ENCODE measurements at regions not wholly inside any gene's neighbourhood (a gene's known extent, or its start where the extent isn't known, plus 50 kb on each side); places are given as distances from the start of the nearest gene placed in this dataset.

GRCh38 chr4:136917312-136918110 lies 614.8 kb downstream of the PCDH18 start:
- Mint-ChIP-seq H3K27ac (no peak overlapping the region), H3K27me3 (ENCODE audit: low read depth in 2 of 2) (no peaks in the 10 kb centered on the region), H3K4me1 (no peaks in the 10 kb centered on the region), H3K4me3 (no peak overlapping the region), H3K36me3 (peaks cover 5% of the 10 kb centered on the region), H3K9me3 (peaks cover 0 to 18% of the 10 kb centered on the region in 2 donors)
- 48% methylated on average over 5 of the region's 5 CpGs for WGBS (ENCODE audit: insufficient coverage)
- H3K27me3 ChIP-seq (ENCODE audit: control insufficient read depth, insufficient read depth, low read length): no peaks in the 10 kb centered on the region
- DNase-seq (no peak), ATAC-seq (no peak)
- H3K36me3 ChIP-seq (ENCODE audit: control insufficient read depth, insufficient read depth, low read length): no peaks in the 10 kb centered on the region
- H3K9me3 ChIP-seq (ENCODE audit: control insufficient read depth, insufficient read depth, low read length): no peaks in the 10 kb centered on the region
- no peak overlapping the region for H3K4me3 ChIP-seq (ENCODE audit: low read length)
- no peaks in the 10 kb centered on the region for H3K4me1 ChIP-seq (ENCODE audit: control insufficient read depth, insufficient read depth, low read length)
- intact Hi-C loops (cut with micrococcal nuclease): no loop called here
- no peak overlapping the region for H3K27ac ChIP-seq (ENCODE audit: low read length)
- no peak for TF ChIP-seq CTCF (IDR thresholded peaks at IDR 0.05)

- H3K27ac ChIP-seq (ENCODE audit: low read length): no peak overlapping the region
- ATAC-seq (no peak), DNase-seq (no peak)
- TF ChIP-seq CTCF (IDR thresholded peaks at IDR 0.05): no peak
- Mint-ChIP-seq H3K4me3 (no peak overlapping the region), H3K9me3 (peaks cover 0 to 15% of the 10 kb centered on the region in 2 donors), H3K27me3 (ENCODE audit: low read depth in 2 of 2) (no peaks in the 10 kb centered on the region), H3K27ac (no peak overlapping the region), H3K4me1 (no peaks in the 10 kb centered on the region), H3K36me3 (peaks cover 6% of the 10 kb centered on the region)
- intact Hi-C loops (cut with micrococcal nuclease): no loop called here
- WGBS (ENCODE audit: insufficient coverage): 87% methylated on average over 2 of the region's 3 CpGs
- no peak overlapping the region for H3K4me3 ChIP-seq (ENCODE audit: low read length)
- H3K27me3 ChIP-seq (ENCODE audit: control insufficient read depth, insufficient read depth, low read length): no peaks in the 10 kb centered on the region
- no peaks in the 10 kb centered on the region for H3K4me1 ChIP-seq (ENCODE audit: control insufficient read depth, insufficient read depth, low read length)
- no peaks in the 10 kb centered on the region for H3K9me3 ChIP-seq (ENCODE audit: control insufficient read depth, insufficient read depth, low read length)
- no peaks in the 10 kb centered on the region for H3K36me3 ChIP-seq (ENCODE audit: control insufficient read depth, insufficient read depth, low read length)
Observed at GRCh38 chr4:136909626-136910025, 622.7 kb downstream of the PCDH18 start.

- DNase-seq: no peak
- Mint-ChIP-seq H3K36me3 (peaks cover 6% of the 10 kb centered on the region), H3K9me3 (peaks cover under 1 to 12% of the 10 kb centered on the region in 2 donors), H3K4me3 (no peak overlapping the region), H3K27ac (no peak overlapping the region), H3K4me1 (no peaks in the 10 kb centered on the region), H3K27me3 (ENCODE audit: low read depth in 2 of 2) (no peaks in the 10 kb centered on the region)
- no peak for TF ChIP-seq CTCF (IDR thresholded peaks at IDR 0.05)
- H3K4me3 ChIP-seq (ENCODE audit: low read length): no peak overlapping the region
- 46% methylated on average over 1 of the region's 2 CpGs for WGBS (ENCODE audit: insufficient coverage)
- intact Hi-C loops (cut with micrococcal nuclease): no loop called here
- ATAC-seq: no peak
- no peaks in the 10 kb centered on the region for H3K9me3 ChIP-seq (ENCODE audit: control insufficient read depth, insufficient read depth, low read length)
- no peaks in the 10 kb centered on the region for H3K27me3 ChIP-seq (ENCODE audit: control insufficient read depth, insufficient read depth, low read length)
- no peaks in the 10 kb centered on the region for H3K4me1 ChIP-seq (ENCODE audit: control insufficient read depth, insufficient read depth, low read length)
- H3K27ac ChIP-seq (ENCODE audit: low read length): no peak overlapping the region
- H3K36me3 ChIP-seq (ENCODE audit: control insufficient read depth, insufficient read depth, low read length): no peaks in the 10 kb centered on the region
Observed at GRCh38 chr4:136908122-136908521, 624.2 kb downstream of the PCDH18 start.

GRCh38 chr4:136900696-136901095 lies 631.6 kb downstream of the PCDH18 start:
- Mint-ChIP-seq H3K36me3 (no peaks in the 10 kb centered on the region), H3K9me3 (peaks cover 7 to 8% of the 10 kb centered on the region in 2 donors), H3K27ac (no peak overlapping the region), H3K27me3 (ENCODE audit: low read depth in 2 of 2) (no peaks in the 10 kb centered on the region), H3K4me1 (no peaks in the 10 kb centered on the region), H3K4me3 (no peak overlapping the region)
- Histone ChIP-seq H3K4me1 (ENCODE audit: control insufficient read depth, insufficient read depth, low read length) (no peaks in the 10 kb centered on the region), H3K9me3 (ENCODE audit: control insufficient read depth, insufficient read depth, low read length) (no peaks in the 10 kb centered on the region), H3K27me3 (ENCODE audit: control insufficient read depth, insufficient read depth, low read length) (no peaks in the 10 kb centered on the region), H3K36me3 (ENCODE audit: control insufficient read depth, insufficient read depth, low read length) (no peaks in the 10 kb centered on the region), H3K4me3 (ENCODE audit: low read length) (no peak overlapping the region), H3K27ac (ENCODE audit: low read length) (no peak overlapping the region)
- WGBS (ENCODE audit: insufficient coverage): 93% methylated on average over 2 of the region's 2 CpGs
- intact Hi-C loops (cut with micrococcal nuclease): no loop called here
- TF ChIP-seq CTCF (IDR thresholded peaks at IDR 0.05): no peak
- ATAC-seq (no peak), DNase-seq (no peak)

All from natural killer cell (primary cell).